ENCODE measurements at regions not wholly inside any gene's neighbourhood (a gene's known extent, or its start where the extent isn't known, plus 50 kb on each side); places are given as distances from the start of the nearest gene placed in this dataset.
A peak's percentile ranks its signal among the peaks of the same experiment; 100 is the strongest.

GRCh38 chr5:129244478-129244877 lies 149.9 kb downstream of the ISOC1 start:
- intact Hi-C loops (cut with micrococcal nuclease) (no loop called here), dilution Hi-C loops (cut with MboI; ENCODE audit: extremely low pct_ligation_motif_present, low sequenced_read_pairs) (no loop called here)
- no peak overlapping the region for H3K27ac ChIP-seq (ENCODE audit: insufficient read depth, low read depth, low read length)
- H3K9me1 ChIP-seq (replicated peaks; ENCODE audit: control insufficient read depth, extremely low read depth, insufficient read depth, low read length): no peaks in the 10 kb centered on the region
- no peak overlapping the region for H3K4me2 ChIP-seq (ENCODE audit: insufficient read depth, low read length)
- H3K9me3 ChIP-seq (replicated peaks; ENCODE audit: control insufficient read depth, insufficient read depth, low read length): no peaks in the 10 kb centered on the region
- BruUV-seq (replicated peaks): no TSS peak
- TF ChIP-seq JUN (IDR thresholded peaks at IDR 0.05; ENCODE audit: borderline replicate concordance, insufficient read depth, insufficient read length, low read depth) (no peak), MAX (IDR thresholded peaks at IDR 0.05; ENCODE audit: insufficient read depth, insufficient read length) (no peak), GATA2 (IDR thresholded peaks at IDR 0.05; ENCODE audit: insufficient read depth, insufficient read length, low read depth, low read length) (peak; percentile 10), CTCF (IDR thresholded peaks at IDR 0.05; ENCODE audit: extremely low read depth in 1 of 2, insufficient read depth in 1 of 2, low read depth in 1 of 2, low read length in 2 of 2) (no peak), POLR2A (IDR thresholded peaks at IDR 0.05; ENCODE audit: low read depth, low read length) (no peak), MYC (IDR thresholded peaks at IDR 0.05; ENCODE audit: low read depth, low read length) (no peak), FOS (IDR thresholded peaks at IDR 0.05; ENCODE audit: borderline replicate concordance, insufficient read depth, low read length) (peak; percentile 51), EZH2 (IDR thresholded peaks at IDR 0.05; ENCODE audit: borderline replicate concordance, low read depth, low read length, severe bottlenecking) (no peak), POLR2AphosphoS5 (IDR thresholded peaks at IDR 0.05; ENCODE audit: insufficient read depth, low read depth, low read length) (no peak)
- H3K9ac ChIP-seq (replicated peaks; ENCODE audit: extremely low read depth, insufficient read depth, low read length): no peak overlapping the region
- H3K4me3 ChIP-seq (replicated peaks in 1 of 3; ENCODE audit: insufficient read depth in 1 of 3, low read depth in 1 of 3, low read length in 3 of 3): no peak overlapping the region
- no peak overlapping the region for H2AFZ ChIP-seq (ENCODE audit: low read depth, low read length)
- no peaks in the 10 kb centered on the region for H3K79me2 ChIP-seq (ENCODE audit: control insufficient read depth, insufficient read depth, low read length)
- peak; percentile 3 for DNase-seq (ENCODE audit: low read depth, low spot score)
- no peaks in the 10 kb centered on the region for H3K36me3 ChIP-seq (ENCODE audit: control insufficient read depth in 2 of 2, extremely low read depth in 1 of 2, insufficient read depth in 2 of 2, low read length in 2 of 2)
- H3K27me3 ChIP-seq (ENCODE audit: control insufficient read depth in 2 of 2, insufficient read depth in 2 of 2, low read length in 2 of 2): no peaks in the 10 kb centered on the region
- H4K20me1 ChIP-seq (replicated peaks; ENCODE audit: control insufficient read depth, extremely low read depth, insufficient read depth, low read length): no peaks in the 10 kb centered on the region
- H3K4me1 ChIP-seq (ENCODE audit: control insufficient read depth, extremely low read depth, insufficient read depth, low read length): no peaks in the 10 kb centered on the region
- no peak for FAIRE-seq
- CTCF ChIA-PET: no interaction called here
- POLR2A ChIA-PET: no interaction called here
